RWPE2 (cell line): ENCODE measurements at regions not wholly inside any gene's neighbourhood (a gene's known extent, or its start where the extent isn't known, plus 50 kb on each side); places are given as distances from the start of the nearest gene placed in this dataset.
A peak's percentile ranks its signal among the peaks of the same experiment; 100 is the strongest.

Experiments used
- ATAC-seq: fragments of 200-7000 bp; cut with Tn5 transposase; 3 replicates; pipeline ENCODE4 v1.9.1; 2021; ENCODE audit warnings: low read depth
- DNase-seq: peaks from one replicate; pipeline ENCODE4 v3.0.0-alpha.2; 2020; ENCODE audit warnings: low spot score
- H3K27ac ChIP-seq: fragments of 450-650 bp; 2 replicates; pipeline ENCODE4 v1.5.1; 2017; ENCODE audit warnings: mild to moderate bottlenecking; ENCODE audit not compliant: poor library complexity, severe bottlenecking
- H3K27me3 ChIP-seq: fragments of 250-450 bp; sonication (Bioruptor Pico); 2 replicates; pipeline ENCODE4 v1.5.1; 2021; ENCODE audit warnings: mild to moderate bottlenecking, moderate library complexity; ENCODE audit not compliant: insufficient read depth, poor library complexity, severe bottlenecking
- H3K36me3 ChIP-seq: fragments of 250-450 bp; sonication (Bioruptor Pico); 2 replicates; pipeline ENCODE4 v1.5.1; 2020; ENCODE audit warnings: low read depth, mild to moderate bottlenecking, moderate library complexity
- H3K4me1 ChIP-seq: fragments of 250-450 bp; sonication (Bioruptor Pico); 2 replicates; pipeline ENCODE4 v1.5.1; 2021; ENCODE audit warnings: mild to moderate bottlenecking, moderate library complexity; ENCODE audit not compliant: insufficient read depth, poor library complexity, severe bottlenecking
- H3K4me3 ChIP-seq: fragments of 250-450 bp; sonication (Bioruptor Pico); 2 replicates; pipeline ENCODE4 v1.5.1; 2021; ENCODE audit warnings: mild to moderate bottlenecking, moderate library complexity; ENCODE audit not compliant: severe bottlenecking
- H3K9me3 ChIP-seq: fragments of 250-450 bp; sonication (Bioruptor Pico); 2 replicates; pipeline ENCODE4 v1.5.1; 2021; ENCODE audit warnings: mild to moderate bottlenecking, moderate library complexity; ENCODE audit not compliant: severe bottlenecking
- CTCF ChIP-seq: fragments of 450-650 bp; IDR thresholded peaks from one replicate; pipeline ENCODE4 v1.5.1; 2017; ENCODE audit warnings: mild to moderate bottlenecking, moderate library complexity; ENCODE audit not compliant: poor library complexity, severe bottlenecking

DNA sequence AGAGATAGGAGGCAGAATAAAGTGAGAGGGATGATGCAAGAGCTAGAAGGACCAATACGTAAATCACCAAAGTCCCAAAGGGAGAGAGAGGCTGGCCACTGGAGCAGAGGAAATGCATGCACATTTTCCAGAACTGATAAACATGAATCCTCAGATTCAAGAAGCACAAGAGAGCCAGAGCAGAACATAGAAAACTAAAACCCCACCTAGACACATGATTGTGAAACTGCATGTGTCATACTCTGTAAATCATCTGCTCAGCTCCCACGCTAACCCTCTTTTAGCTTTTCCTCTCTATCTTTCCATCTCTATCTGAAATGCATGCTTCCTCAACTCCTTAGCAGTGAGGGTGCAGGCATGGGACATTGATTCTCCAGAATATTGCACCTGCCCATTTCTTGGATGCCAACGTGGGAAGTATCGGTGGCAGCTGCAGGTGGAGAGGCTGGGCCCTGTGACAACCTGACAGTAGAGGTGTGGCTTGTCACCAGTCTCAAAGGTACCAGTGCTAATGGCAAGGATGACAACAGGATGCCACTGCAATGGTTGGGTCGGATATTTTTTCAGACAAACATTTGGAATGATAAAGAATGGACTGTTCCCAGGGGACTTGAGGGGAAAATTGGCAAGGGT, 89.3 kb upstream of the OTOS start:
- no peaks in the 10 kb centered on the region for H3K36me3 ChIP-seq
- no peak overlapping the region for H3K27ac ChIP-seq
- TF ChIP-seq CTCF, result no peak
- DNase-seq, result no peak
- no peak for ATAC-seq
- H3K9me3 ChIP-seq, result no peaks in the 10 kb centered on the region
- H3K27me3 ChIP-seq, result no peaks in the 10 kb centered on the region
- H3K4me1 ChIP-seq, result no peaks in the 10 kb centered on the region
- H3K4me3 ChIP-seq, result no peak overlapping the region

- no peaks in the 10 kb centered on the region for H3K36me3 ChIP-seq
- ATAC-seq (no peak), DNase-seq (no peak)
- H3K4me1 ChIP-seq, result peaks cover 1% of the 10 kb centered on the region
- TF ChIP-seq CTCF, result no peak
- no peaks in the 10 kb centered on the region for H3K27me3 ChIP-seq
- H3K4me3 ChIP-seq, result no peak overlapping the region
- H3K27ac ChIP-seq, result no peak overlapping the region
- no peaks in the 10 kb centered on the region for H3K9me3 ChIP-seq
Observed at GRCh38 chr2:240230291-240230931, 90.0 kb upstream of the OTOS start.

DNA sequence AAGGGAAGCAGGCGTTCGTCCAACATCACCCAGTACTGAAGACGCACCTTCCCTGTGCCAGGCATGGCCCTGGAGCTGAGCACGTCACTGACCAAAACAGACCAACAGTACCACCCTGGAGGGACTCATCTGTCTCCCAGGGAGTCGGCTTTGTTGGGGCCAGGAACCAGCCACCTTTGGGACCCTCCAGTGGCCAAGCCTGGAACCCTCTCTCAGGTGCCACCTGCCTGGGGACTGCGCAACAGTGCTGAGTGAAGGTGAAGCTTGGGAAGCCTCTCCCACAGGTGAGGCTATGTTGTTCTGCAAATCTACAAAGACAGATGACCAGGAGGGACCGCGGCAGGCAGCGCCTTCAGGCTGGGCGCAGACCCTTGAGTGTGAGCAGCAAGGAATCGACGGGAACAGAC, 91.4 kb upstream of the OTOS start:
- no peak overlapping the region for H3K4me3 ChIP-seq
- no peaks in the 10 kb centered on the region for H3K9me3 ChIP-seq
- peaks cover 4% of the 10 kb centered on the region for H3K4me1 ChIP-seq
- no peaks in the 10 kb centered on the region for H3K27me3 ChIP-seq
- H3K36me3 ChIP-seq, result no peaks in the 10 kb centered on the region
- TF ChIP-seq CTCF, result no peak
- ATAC-seq (no peak), DNase-seq (peak; percentile 40)
- H3K27ac ChIP-seq, result no peak overlapping the region

GRCh38 chr2:240232264-240232915, 91.9 kb upstream of the OTOS start:
- Histone ChIP-seq H3K27me3 (no peaks in the 10 kb centered on the region), H3K9me3 (no peaks in the 10 kb centered on the region), H3K4me3 (no peak overlapping the region), H3K36me3 (no peaks in the 10 kb centered on the region), H3K27ac (no peak overlapping the region), H3K4me1 (peaks cover 4% of the 10 kb centered on the region)
- no peak for TF ChIP-seq CTCF
- DNase-seq (peak; percentile 37), ATAC-seq (no peak)
